CD14-positive monocyte (primary cell): ENCODE measurements at regions not wholly inside any gene's neighbourhood (a gene's known extent, or its start where the extent isn't known, plus 50 kb on each side); places are given as distances from the start of the nearest gene placed in this dataset.

Experiments
- DNase-seq, 3 donors: peaks; one replicate each; pipeline ENCODE4 v3.0.0-alpha.2; 2011 to 2022
- H2AFZ ChIP-seq: 2 replicates; pipeline ENCODE4 v1.6.0; 2012; ENCODE audit warnings: mild to moderate bottlenecking, low read depth, low read length, inconsistent platforms; ENCODE audit not compliant: insufficient read depth, poor library complexity, severe bottlenecking
- H3K27ac ChIP-seq, 2 donors: 1 replicate in 1 of 2; 2 replicates in 1 of 2; pipeline ENCODE4 v1.5.1; 2012 to 2013; ENCODE audit warnings: low read length in 2 of 2, control low read depth in 1 of 2, inconsistent platforms in 1 of 2, low read depth in 1 of 2, mild to moderate bottlenecking in 1 of 2
- H3K27me3 ChIP-seq, 2 donors: one replicate each; pipeline versions ENCODE4 v1.6.0 to v1.6.1; 2011 to 2013; ENCODE audit warnings: low read length in 2 of 2; ENCODE audit not compliant: control insufficient read depth in 2 of 2, insufficient read depth in 2 of 2
- H3K36me3 ChIP-seq, 2 donors: replicated peaks in 1 of 2; 1 replicate in 1 of 2; 2 replicates in 1 of 2; pipeline versions ENCODE4 v1.5.1 to v1.6.1; 2012 to 2013; ENCODE audit warnings: low read length in 2 of 2, control low read depth in 1 of 2, inconsistent platforms in 1 of 2, mild to moderate bottlenecking in 1 of 2; ENCODE audit not compliant: insufficient read depth in 2 of 2, control insufficient read depth in 1 of 2
- H3K4me1 ChIP-seq, 2 donors: 1 replicate in 1 of 2; 2 replicates in 1 of 2; pipeline versions ENCODE4 v1.5.1 to v1.6.1; 2012 to 2013; ENCODE audit warnings: low read length in 2 of 2, control low read depth in 1 of 2, inconsistent platforms in 1 of 2, mild to moderate bottlenecking in 1 of 2, moderate library complexity in 1 of 2; ENCODE audit not compliant: insufficient read depth in 2 of 2, control insufficient read depth in 1 of 2
- H3K4me2 ChIP-seq: replicated peaks from 2 replicates; pipeline ENCODE3; 2012; ENCODE audit warnings: low read length, moderate library complexity, mild to moderate bottlenecking; ENCODE audit not compliant: poor library complexity, severe bottlenecking; ENCODE audit errors: extremely low read depth
- H3K4me3 ChIP-seq, 3 experiments: fragments of 200-600 bp in 1 of 3; sonication (generic) in 1 of 3; replicated peaks in 1 of 3; 1 replicate in 2 of 3; 2 replicates in 1 of 3; pipeline ENCODE4 v1.5.1; 2011 to 2013; ENCODE audit warnings: low read length in 3 of 3, mild to moderate bottlenecking in 3 of 3, control low read depth in 2 of 3, low read depth in 2 of 3, inconsistent platforms in 1 of 3, moderate library complexity in 1 of 3
- H3K79me2 ChIP-seq: 2 replicates; pipeline ENCODE4 v1.6.0; 2012; ENCODE audit warnings: mild to moderate bottlenecking, control low read depth, inconsistent platforms, low read length, moderate library complexity; ENCODE audit not compliant: insufficient read depth
- H3K9ac ChIP-seq: 2 replicates; pipeline ENCODE4 v1.6.0; 2017; ENCODE audit warnings: low read length, mild to moderate bottlenecking; ENCODE audit not compliant: insufficient read depth, poor library complexity, severe bottlenecking
- H3K9me3 ChIP-seq, 2 donors: replicated peaks in 1 of 2; 1 replicate in 1 of 2; 2 replicates in 1 of 2; pipeline versions ENCODE4 v1.5.1 to v1.6.1; 2012 to 2013; ENCODE audit warnings: low read length in 2 of 2, control low read depth in 1 of 2; ENCODE audit not compliant: control insufficient read depth in 1 of 2, insufficient read depth in 1 of 2
- H4K20me1 ChIP-seq: 2 replicates; pipeline ENCODE4 v1.6.0; 2012; ENCODE audit warnings: mild to moderate bottlenecking, low read length, control low read depth, moderate library complexity; ENCODE audit not compliant: insufficient read depth
- H3K27ac Mint-ChIP-seq, 7 donors: one replicate each; pipeline ENCODE4 v1.8.0; 2020; ENCODE audit warnings: mild to moderate bottlenecking in 7 of 7, mixed read lengths in 7 of 7, moderate library complexity in 6 of 7, inconsistent platforms in 2 of 7
- H3K27me3 Mint-ChIP-seq, 3 donors: one replicate each; pipeline ENCODE4 v1.8.0; 2021 to 2022; ENCODE audit warnings: low read depth in 3 of 3, mild to moderate bottlenecking in 3 of 3, mixed read lengths in 3 of 3, moderate library complexity in 3 of 3, inconsistent platforms in 1 of 3
- H3K36me3 Mint-ChIP-seq, 2 donors: one replicate each; pipeline ENCODE4 v1.8.0; 2020; ENCODE audit warnings: mixed read lengths in 2 of 2, inconsistent platforms in 1 of 2, mild to moderate bottlenecking in 1 of 2
- H3K4me1 Mint-ChIP-seq: one replicate; pipeline ENCODE4 v1.8.0; 2020; ENCODE audit warnings: mild to moderate bottlenecking, mixed read lengths
- H3K4me3 Mint-ChIP-seq, 2 donors: one replicate each; pipeline ENCODE4 v1.8.0; 2020; ENCODE audit warnings: mild to moderate bottlenecking in 2 of 2, mixed read lengths in 2 of 2, moderate library complexity in 1 of 2
- H3K9me3 Mint-ChIP-seq, 7 donors: one replicate each; pipeline ENCODE4 v1.8.0; 2020 to 2022; ENCODE audit warnings: mixed read lengths in 7 of 7, mild to moderate bottlenecking in 6 of 7, moderate library complexity in 6 of 7, inconsistent platforms in 2 of 7
- WGBS: methylation state at CpG from one replicate; pipeline ENCODE4 v1.1.5; 2013; ENCODE audit warnings: missing lambda C conversion rate; ENCODE audit not compliant: insufficient coverage; 5-methylcytosine and 5-hydroxymethylcytosine counted together
- intact Hi-C, 2 donors: fragments of 100-400 bp; cut with micrococcal nuclease; formaldehyde crosslinking; loops; one replicate each; pipeline versions ENCODE4 v1.15.0 to v1.15.1; 2023
- TF ChIP-seq, protein P1 (sequence below): fragments of 200-600 bp; IDR thresholded peaks from one replicate; pipeline ENCODE4 v1.8.0; 2022; ENCODE audit warnings: antibody characterized with exemption, mild to moderate bottlenecking

DNA sequence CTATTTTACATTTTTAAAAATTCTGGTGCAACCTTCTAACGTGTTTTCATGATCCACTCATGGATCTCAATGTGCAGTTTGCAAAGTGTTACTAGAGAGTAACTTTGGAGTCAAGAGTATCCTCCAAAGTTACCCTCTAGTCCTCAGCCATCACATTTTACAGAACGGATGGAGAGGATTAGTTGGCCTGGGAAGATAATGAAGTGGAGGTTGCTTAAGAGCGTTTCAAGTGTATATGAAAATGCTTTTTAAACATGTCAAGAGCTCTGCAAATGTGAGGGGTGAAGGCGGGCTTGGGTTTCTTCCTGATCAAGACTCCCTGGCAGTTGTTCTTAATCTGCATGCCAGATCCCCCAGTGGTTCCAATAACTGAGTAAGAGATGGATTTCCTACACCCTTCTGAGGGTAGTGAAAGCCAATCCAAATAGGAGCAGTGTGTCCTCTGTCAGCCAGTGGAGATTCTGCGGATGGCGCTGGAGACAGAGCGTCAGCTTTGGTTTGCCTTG lies 299.4 kb upstream of the NPVF start:
- Histone ChIP-seq H3K27me3 (no peaks in the 10 kb centered on the region), H3K4me1 (no peaks in the 10 kb centered on the region), H3K4me2 (no peak overlapping the region), H3K9me3 (no peaks in the 10 kb centered on the region), H3K36me3 (no peaks in the 10 kb centered on the region), H3K4me3 (no peak overlapping the region), H2AFZ (no peak overlapping the region), H4K20me1 (no peaks in the 10 kb centered on the region), H3K27ac (no peak overlapping the region), H3K9ac (no peak overlapping the region), H3K79me2 (no peaks in the 10 kb centered on the region)
- peaks cover 0 to 7% (median 2%) of the 10 kb centered on the region in 7 donors for H3K9me3 Mint-ChIP-seq
- H3K27me3 Mint-ChIP-seq = peaks cover 0 to 4% (median 1%) of the 10 kb centered on the region in 3 donors
- WGBS = 67% methylated on average over 3 of the region's 7 CpGs
- TF ChIP-seq, protein P1, sequence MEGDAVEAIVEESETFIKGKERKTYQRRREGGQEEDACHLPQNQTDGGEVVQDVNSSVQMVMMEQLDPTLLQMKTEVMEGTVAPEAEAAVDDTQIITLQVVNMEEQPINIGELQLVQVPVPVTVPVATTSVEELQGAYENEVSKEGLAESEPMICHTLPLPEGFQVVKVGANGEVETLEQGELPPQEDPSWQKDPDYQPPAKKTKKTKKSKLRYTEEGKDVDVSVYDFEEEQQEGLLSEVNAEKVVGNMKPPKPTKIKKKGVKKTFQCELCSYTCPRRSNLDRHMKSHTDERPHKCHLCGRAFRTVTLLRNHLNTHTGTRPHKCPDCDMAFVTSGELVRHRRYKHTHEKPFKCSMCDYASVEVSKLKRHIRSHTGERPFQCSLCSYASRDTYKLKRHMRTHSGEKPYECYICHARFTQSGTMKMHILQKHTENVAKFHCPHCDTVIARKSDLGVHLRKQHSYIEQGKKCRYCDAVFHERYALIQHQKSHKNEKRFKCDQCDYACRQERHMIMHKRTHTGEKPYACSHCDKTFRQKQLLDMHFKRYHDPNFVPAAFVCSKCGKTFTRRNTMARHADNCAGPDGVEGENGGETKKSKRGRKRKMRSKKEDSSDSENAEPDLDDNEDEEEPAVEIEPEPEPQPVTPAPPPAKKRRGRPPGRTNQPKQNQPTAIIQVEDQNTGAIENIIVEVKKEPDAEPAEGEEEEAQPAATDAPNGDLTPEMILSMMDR = no peak
- no peak overlapping the region for H3K27ac Mint-ChIP-seq
- intact Hi-C loops = no loop called here
- H3K4me3 Mint-ChIP-seq = no peak overlapping the region
- no peaks in the 10 kb centered on the region for H3K36me3 Mint-ChIP-seq
- H3K4me1 Mint-ChIP-seq = no peaks in the 10 kb centered on the region
- no peak for DNase-seq

DNA sequence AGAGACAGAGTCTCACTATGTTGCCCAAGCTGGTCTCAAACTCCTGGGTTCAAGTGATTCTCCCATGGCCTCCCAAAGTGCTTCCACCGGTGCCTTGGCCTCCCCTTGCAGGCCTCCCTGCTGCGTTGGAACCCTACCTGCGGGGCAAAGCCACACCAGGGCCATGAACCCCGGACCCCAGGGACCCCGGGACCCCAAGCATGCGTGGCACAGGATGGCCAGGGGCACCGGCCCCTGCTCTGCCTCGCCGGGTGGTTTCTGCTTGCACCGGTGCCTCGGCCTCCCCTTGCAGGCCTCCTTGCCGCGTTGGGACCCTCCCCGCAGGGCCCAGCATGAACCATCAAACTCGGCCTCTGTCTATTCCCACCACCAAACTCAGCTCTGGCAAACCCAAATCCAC lies 301.0 kb upstream of the NPVF start:
- WGBS = 97% methylated on average over 11 of the region's 15 CpGs
- H3K9me3 ChIP-seq = no peaks in the 10 kb centered on the region
- TF ChIP-seq, protein P1 = no peak
- peaks cover 0 to 2% of the 10 kb centered on the region in 2 donors for H3K27me3 ChIP-seq
- H3K4me1 ChIP-seq = no peaks in the 10 kb centered on the region
- no peaks in the 10 kb centered on the region for H3K36me3 Mint-ChIP-seq
- H3K27me3 Mint-ChIP-seq = peaks cover 0 to 4% (median 0%) of the 10 kb centered on the region in 3 donors
- no peak overlapping the region for H2AFZ ChIP-seq
- H3K36me3 ChIP-seq = no peaks in the 10 kb centered on the region
- no peak overlapping the region for H3K4me3 Mint-ChIP-seq
- no peaks in the 10 kb centered on the region for H3K4me1 Mint-ChIP-seq
- H3K27ac Mint-ChIP-seq = no peak overlapping the region
- no peak overlapping the region for H3K4me2 ChIP-seq
- H4K20me1 ChIP-seq = no peaks in the 10 kb centered on the region
- H3K9me3 Mint-ChIP-seq = peaks cover 0 to 7% (median 1%) of the 10 kb centered on the region in 7 donors
- no peak overlapping the region for H3K9ac ChIP-seq
- no peak for DNase-seq
- H3K4me3 ChIP-seq = no peak overlapping the region
- intact Hi-C loops = no loop called here
- no peak overlapping the region for H3K27ac ChIP-seq
- no peaks in the 10 kb centered on the region for H3K79me2 ChIP-seq
